OCI-LY1 (cell line): ENCODE measurements at regions not wholly inside any gene's neighbourhood (a gene's known extent, or its start where the extent isn't known, plus 50 kb on each side); places are given as distances from the start of the nearest gene placed in this dataset.

ENCODE experiments used
- H2AFZ ChIP-seq: fragments of 200-600 bp; sonication (generic), shearing (Covaris generic); 2 replicates; pipeline ENCODE4 v1.6.0; 2014; ENCODE audit warnings: antibody characterized with exemption, mild to moderate bottlenecking, low read length
- H3F3A ChIP-seq: fragments of 200-600 bp; sonication (generic), shearing (Covaris generic); 2 replicates; pipeline ENCODE4 v1.6.0; 2014; ENCODE audit warnings: mild to moderate bottlenecking, antibody characterized with exemption, low read length, moderate library complexity; ENCODE audit not compliant: insufficient read depth
- H3K27ac ChIP-seq: fragments of 200-600 bp; sonication (generic); 2 replicates; pipeline ENCODE4 v1.5.1; 2014; ENCODE audit warnings: low read length, mixed run types, mild to moderate bottlenecking, low read depth; ENCODE audit not compliant: poor library complexity, severe bottlenecking
- H3K27me3 ChIP-seq: fragments of 200-600 bp; sonication (generic); 2 replicates; pipeline ENCODE4 v1.6.0; 2014; ENCODE audit warnings: antibody characterized with exemption, mild to moderate bottlenecking, low read length, moderate library complexity; ENCODE audit not compliant: insufficient read depth
- H3K36me3 ChIP-seq: fragments of 200-600 bp; sonication (generic); 2 replicates; pipeline ENCODE4 v1.6.1; 2014; ENCODE audit warnings: mild to moderate bottlenecking, antibody characterized with exemption, low read length, moderate library complexity, mixed read lengths; ENCODE audit not compliant: insufficient read depth
- H3K4me1 ChIP-seq: fragments of 200-600 bp; sonication (generic); 2 replicates; pipeline ENCODE4 v1.5.1; 2014; ENCODE audit warnings: mild to moderate bottlenecking, low read length, moderate library complexity; ENCODE audit not compliant: insufficient read depth, severe bottlenecking
- H3K4me2 ChIP-seq: fragments of 200-600 bp; sonication (generic), shearing (Covaris generic); 2 replicates; pipeline ENCODE4 v1.6.1; 2014; ENCODE audit warnings: low read length
- H3K4me3 ChIP-seq: fragments of 200-600 bp; sonication (generic); 2 replicates; pipeline ENCODE4 v1.5.1; 2014; ENCODE audit warnings: low read length, low read depth, mild to moderate bottlenecking, mixed read lengths; ENCODE audit not compliant: poor library complexity, severe bottlenecking
- H3K79me2 ChIP-seq: fragments of 200-600 bp; shearing (Covaris generic); 2 replicates; pipeline ENCODE4 v1.6.1; 2016; ENCODE audit warnings: mixed run types, low read length, mixed read lengths; ENCODE audit not compliant: insufficient read depth
- H3K9ac ChIP-seq: fragments of 200-600 bp; sonication (generic), shearing (Covaris generic); 2 replicates; pipeline ENCODE4 v1.6.1; 2014; ENCODE audit warnings: mild to moderate bottlenecking, low read length, mixed read lengths
- H3K9me2 ChIP-seq: fragments of 200-600 bp; sonication (generic), shearing (Covaris generic); 2 replicates; pipeline ENCODE4 v1.6.1; 2014; ENCODE audit warnings: low read depth, mild to moderate bottlenecking, low read length, mixed read lengths
- H3K9me3 ChIP-seq: fragments of 200-600 bp; shearing (Covaris generic); 2 replicates; pipeline ENCODE4 v1.6.1; 2014; ENCODE audit warnings: low read length, mixed read lengths
- H4K20me1 ChIP-seq: fragments of 200-600 bp; sonication (generic), shearing (Covaris generic); 2 replicates; pipeline ENCODE4 v1.6.0; 2016; ENCODE audit warnings: mild to moderate bottlenecking, low read length; ENCODE audit not compliant: insufficient read depth
- CTCF ChIP-seq: fragments of 200-600 bp; sonication (generic), shearing (Covaris generic); IDR thresholded peaks from 2 replicates; pipeline ENCODE4 v1.5.1; 2017; ENCODE audit warnings: mild to moderate bottlenecking, antibody characterized with exemption, low read length, moderate library complexity, mixed read lengths
- EZH2 ChIP-seq: fragments of 200-600 bp; sonication (generic), shearing (Covaris generic); IDR thresholded peaks from 2 replicates; pipeline ENCODE4 v1.8.0; 2017; ENCODE audit warnings: borderline replicate concordance, mixed run types, mild to moderate bottlenecking, antibody characterized with exemption, low read length, moderate library complexity, mixed read lengths

GRCh38 chr3:159662549-159662948 is 326.1 kb upstream of the IL12A start:
- Histone ChIP-seq H4K20me1 (no peaks in the 10 kb centered on the region), H3K4me3 (no peak overlapping the region), H2AFZ (no peak overlapping the region), H3K27ac (no peak overlapping the region), H3K9ac (no peak overlapping the region), H3K4me2 (no peak overlapping the region), H3K36me3 (no peaks in the 10 kb centered on the region), H3K4me1 (no peaks in the 10 kb centered on the region), H3K79me2 (no peaks in the 10 kb centered on the region), H3K27me3 (no peaks in the 10 kb centered on the region), H3F3A (no peaks in the 10 kb centered on the region), H3K9me2 (no peaks in the 10 kb centered on the region), H3K9me3 (no peaks in the 10 kb centered on the region)
- TF ChIP-seq CTCF, result no peak
- TF ChIP-seq EZH2, result no peak

GRCh38 chr3:159664006-159664405 is 324.6 kb upstream of the IL12A start:
- Histone ChIP-seq H3K4me3 (no peak overlapping the region), H2AFZ (no peak overlapping the region), H3K9ac (no peak overlapping the region), H3K4me1 (no peaks in the 10 kb centered on the region), H3K9me3 (no peaks in the 10 kb centered on the region), H3K9me2 (no peaks in the 10 kb centered on the region), H3K27ac (no peak overlapping the region), H3K27me3 (no peaks in the 10 kb centered on the region), H3K36me3 (no peaks in the 10 kb centered on the region), H3F3A (no peaks in the 10 kb centered on the region), H4K20me1 (no peaks in the 10 kb centered on the region), H3K4me2 (no peak overlapping the region), H3K79me2 (no peaks in the 10 kb centered on the region)
- TF ChIP-seq CTCF (no peak), EZH2 (no peak)

GRCh38 chr3:159664653-159665052 is 324.0 kb upstream of the IL12A start:
- Histone ChIP-seq H3K27ac (no peak overlapping the region), H3K9me2 (no peaks in the 10 kb centered on the region), H3K36me3 (no peaks in the 10 kb centered on the region), H3K4me2 (no peak overlapping the region), H3K4me3 (no peak overlapping the region), H4K20me1 (no peaks in the 10 kb centered on the region), H2AFZ (no peak overlapping the region), H3F3A (no peaks in the 10 kb centered on the region), H3K79me2 (no peaks in the 10 kb centered on the region), H3K9me3 (no peaks in the 10 kb centered on the region), H3K4me1 (no peaks in the 10 kb centered on the region), H3K27me3 (no peaks in the 10 kb centered on the region), H3K9ac (no peak overlapping the region)
- no peak for TF ChIP-seq EZH2
- no peak for TF ChIP-seq CTCF
